A673 (cell line): ENCODE measurements at regions not wholly inside any gene's neighbourhood (a gene's known extent, or its start where the extent isn't known, plus 50 kb on each side); places are given as distances from the start of the nearest gene placed in this dataset.

Experiments
- EZH2 ChIP-seq: fragments of 200-600 bp; sonication (generic); IDR thresholded peaks from 2 replicates; pipeline ENCODE4 v1.6.1; 2017; ENCODE audit warnings: borderline replicate concordance, low read depth, mild to moderate bottlenecking, mixed read lengths, antibody characterized with exemption, low read length; ENCODE audit not compliant: poor library complexity, severe bottlenecking
- TF ChIP-seq, protein P1 (sequence below): fragments of 300-800, 200-600 bp; sonication (generic); conservative IDR thresholded peaks from 2 replicates; pipeline ENCODE4 v1.5.1; 2017; ENCODE audit warnings: low read depth, mild to moderate bottlenecking, antibody characterized with exemption, low read length, moderate library complexity, mixed read lengths

DNA sequence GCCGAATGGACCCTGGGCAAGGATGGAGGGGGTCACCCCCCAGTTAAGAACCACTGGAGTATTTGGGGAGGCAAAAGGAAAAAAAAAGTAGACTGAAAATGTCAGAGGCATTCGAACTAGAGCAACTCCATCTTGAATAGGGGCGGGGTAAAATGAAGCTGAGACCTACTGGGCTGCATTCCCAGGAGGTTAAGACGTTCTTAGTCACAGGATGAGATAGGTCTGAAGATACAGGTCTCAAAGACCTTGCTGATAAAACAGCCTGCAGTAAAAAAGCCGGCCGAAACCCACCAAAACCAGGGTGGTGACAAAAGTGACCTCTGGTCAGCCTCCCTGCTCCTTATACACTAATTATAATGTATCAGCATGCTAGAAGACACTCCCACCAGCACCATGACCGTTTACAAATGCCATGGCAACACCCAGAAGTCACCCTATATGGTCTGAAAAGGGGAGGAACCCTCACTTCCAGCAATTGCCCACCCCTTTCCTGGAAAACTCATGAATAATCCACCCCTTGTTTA, 70.4 kb upstream of the KCNG1 start:
- TF ChIP-seq, protein P1, sequence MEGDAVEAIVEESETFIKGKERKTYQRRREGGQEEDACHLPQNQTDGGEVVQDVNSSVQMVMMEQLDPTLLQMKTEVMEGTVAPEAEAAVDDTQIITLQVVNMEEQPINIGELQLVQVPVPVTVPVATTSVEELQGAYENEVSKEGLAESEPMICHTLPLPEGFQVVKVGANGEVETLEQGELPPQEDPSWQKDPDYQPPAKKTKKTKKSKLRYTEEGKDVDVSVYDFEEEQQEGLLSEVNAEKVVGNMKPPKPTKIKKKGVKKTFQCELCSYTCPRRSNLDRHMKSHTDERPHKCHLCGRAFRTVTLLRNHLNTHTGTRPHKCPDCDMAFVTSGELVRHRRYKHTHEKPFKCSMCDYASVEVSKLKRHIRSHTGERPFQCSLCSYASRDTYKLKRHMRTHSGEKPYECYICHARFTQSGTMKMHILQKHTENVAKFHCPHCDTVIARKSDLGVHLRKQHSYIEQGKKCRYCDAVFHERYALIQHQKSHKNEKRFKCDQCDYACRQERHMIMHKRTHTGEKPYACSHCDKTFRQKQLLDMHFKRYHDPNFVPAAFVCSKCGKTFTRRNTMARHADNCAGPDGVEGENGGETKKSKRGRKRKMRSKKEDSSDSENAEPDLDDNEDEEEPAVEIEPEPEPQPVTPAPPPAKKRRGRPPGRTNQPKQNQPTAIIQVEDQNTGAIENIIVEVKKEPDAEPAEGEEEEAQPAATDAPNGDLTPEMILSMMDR: no peak
- TF ChIP-seq EZH2: no peak
